Brain pericyte (primary cell): ENCODE measurements at regions not wholly inside any gene's neighbourhood (a gene's known extent, or its start where the extent isn't known, plus 50 kb on each side); places are given as distances from the start of the nearest gene placed in this dataset.
"Not testable (repeated sequence)": the region's sequence is repeated elsewhere in the genome, so short reads cannot be mapped to it uniquely, and the experiment has no call there.

Source experiments
- DNase-seq: peaks from one replicate; pipeline ENCODE4 v3.0.0-alpha.2; 2012; ENCODE audit warnings: low read depth, low spot score

GRCh38 chr1:187878883-187879282, 1050.1 kb downstream of the PLA2G4A start:
- no peak for DNase-seq

GRCh38 chr1:187883356-187883755, 1054.6 kb downstream of the PLA2G4A start:
- DNase-seq, result no peak

- DNase-seq, result no peak
These were observed 1063.4 kb downstream of the PLA2G4A start for GRCh38 chr1:187891993-187892682.

- DNase-seq, result no peak
These were observed 1063.9 kb downstream of the PLA2G4A start for GRCh38 chr1:187892683-187893039.

GRCh38 chr1:187893471-187893870, 1064.7 kb downstream of the PLA2G4A start:
- no peak for DNase-seq

- DNase-seq, result no peak
These were observed 1065.6 kb downstream of the PLA2G4A start for GRCh38 chr1:187894349-187894748.

- no peak for DNase-seq
These were observed 1074.5 kb downstream of the PLA2G4A start for GRCh38 chr1:187903223-187903622.

GRCh38 chr1:187909382-187909781, 1080.6 kb downstream of the PLA2G4A start:
- no peak for DNase-seq

- no peak for DNase-seq
These were observed 1083.1 kb downstream of the PLA2G4A start for GRCh38 chr1:187911820-187912219.

- no peak for DNase-seq
These were observed 1092.2 kb downstream of the PLA2G4A start for GRCh38 chr1:187920976-187921375.

GRCh38 chr1:187921426-187921825, 1092.7 kb downstream of the PLA2G4A start:
- no peak for DNase-seq

GRCh38 chr1:187922255-187922654, 1093.5 kb downstream of the PLA2G4A start:
- DNase-seq, result no peak

GRCh38 chr1:187924252-187924651, 1095.5 kb downstream of the PLA2G4A start:
- no peak for DNase-seq

GRCh38 chr1:187928288-187928687, 1099.5 kb downstream of the PLA2G4A start:
- DNase-seq, result no peak

GRCh38 chr1:187928696-187929095, 1099.9 kb downstream of the PLA2G4A start:
- no peak for DNase-seq

- DNase-seq, result no peak
These were observed 1103.0 kb downstream of the PLA2G4A start for GRCh38 chr1:187931776-187932175.

- no peak for DNase-seq
These were observed 1105.0 kb downstream of the PLA2G4A start for GRCh38 chr1:187933562-187934419.

GRCh38 chr1:187936667-187937066, 1107.9 kb downstream of the PLA2G4A start:
- DNase-seq, result no peak

- DNase-seq, result no peak
These were observed 1109.3 kb downstream of the PLA2G4A start for GRCh38 chr1:187938092-187938491.

- DNase-seq, result no peak
These were observed 1114.2 kb downstream of the PLA2G4A start for GRCh38 chr1:187942986-187943385.

- DNase-seq, result no peak
These were observed 1115.1 kb downstream of the PLA2G4A start for GRCh38 chr1:187943606-187944403.

- not testable (repeated sequence) for DNase-seq
These were observed 1117.9 kb downstream of the PLA2G4A start for GRCh38 chr1:187946661-187947060.
